IPS-20b (cell line): ENCODE measurements at regions not wholly inside any gene's neighbourhood (a gene's known extent, or its start where the extent isn't known, plus 50 kb on each side); places are given as distances from the start of the nearest gene placed in this dataset.

Experiments used
- H3K27ac ChIP-seq: one replicate; pipeline ENCODE4 v1.5.1; 2013; ENCODE audit warnings: low read length
- H3K27me3 ChIP-seq: 2 replicates; pipeline ENCODE4 v1.6.1; 2013; ENCODE audit warnings: mild to moderate bottlenecking, low read length, inconsistent platforms; ENCODE audit not compliant: insufficient read depth
- H3K36me3 ChIP-seq: 2 replicates; pipeline ENCODE4 v1.6.1; 2013; ENCODE audit warnings: low read depth, mild to moderate bottlenecking, inconsistent platforms, low read length, moderate library complexity; ENCODE audit not compliant: insufficient read depth
- H3K4me1 ChIP-seq: 2 replicates; pipeline ENCODE4 v1.6.1; 2013; ENCODE audit warnings: mild to moderate bottlenecking, control low read depth, inconsistent platforms, low read length, moderate library complexity; ENCODE audit not compliant: insufficient read depth
- H3K4me3 ChIP-seq: 2 replicates; pipeline ENCODE4 v1.5.1; 2013; ENCODE audit warnings: mild to moderate bottlenecking, low read length, inconsistent platforms
- H3K9ac ChIP-seq: 2 replicates; pipeline ENCODE4 v1.6.1; 2013; ENCODE audit warnings: low read depth, mild to moderate bottlenecking, inconsistent platforms, low read length, moderate library complexity
- H3K9me3 ChIP-seq: 2 replicates; pipeline ENCODE4 v1.6.1; 2013; ENCODE audit warnings: mild to moderate bottlenecking, low read depth, low read length, inconsistent platforms; ENCODE audit not compliant: insufficient read depth

DNA sequence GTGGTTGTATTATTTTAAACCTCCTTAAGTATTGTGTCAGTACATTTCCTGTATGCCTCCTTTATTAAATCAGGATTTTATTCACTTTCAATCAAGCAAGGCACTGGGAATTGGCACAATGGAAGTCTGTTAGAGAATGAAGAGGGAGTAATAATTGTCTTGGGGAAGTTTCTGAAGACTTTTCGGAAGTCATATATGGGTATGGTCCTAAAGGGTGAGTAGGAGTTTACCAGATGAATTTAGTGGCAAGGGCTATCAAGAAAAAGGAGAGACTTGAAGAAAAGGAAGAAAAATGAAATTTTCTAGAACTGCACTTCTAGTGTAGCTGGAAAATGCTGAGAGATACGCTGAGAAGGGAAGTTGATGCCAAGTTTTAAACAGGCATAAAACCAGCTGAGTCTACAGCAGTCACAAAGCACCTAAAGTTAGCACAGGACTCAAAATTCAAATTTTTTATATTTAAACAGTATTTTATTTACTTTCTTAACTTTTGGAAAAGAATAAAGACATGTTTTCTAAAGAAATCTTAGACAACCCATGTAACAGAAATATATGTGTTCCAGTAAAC is 184.9 kb downstream of the SMC2 start:
- Histone ChIP-seq H3K9ac (no peak overlapping the region), H3K36me3 (no peaks in the 10 kb centered on the region), H3K27ac (no peak overlapping the region), H3K4me3 (no peak overlapping the region), H3K27me3 (no peaks in the 10 kb centered on the region), H3K4me1 (no peaks in the 10 kb centered on the region), H3K9me3 (no peaks in the 10 kb centered on the region)

DNA sequence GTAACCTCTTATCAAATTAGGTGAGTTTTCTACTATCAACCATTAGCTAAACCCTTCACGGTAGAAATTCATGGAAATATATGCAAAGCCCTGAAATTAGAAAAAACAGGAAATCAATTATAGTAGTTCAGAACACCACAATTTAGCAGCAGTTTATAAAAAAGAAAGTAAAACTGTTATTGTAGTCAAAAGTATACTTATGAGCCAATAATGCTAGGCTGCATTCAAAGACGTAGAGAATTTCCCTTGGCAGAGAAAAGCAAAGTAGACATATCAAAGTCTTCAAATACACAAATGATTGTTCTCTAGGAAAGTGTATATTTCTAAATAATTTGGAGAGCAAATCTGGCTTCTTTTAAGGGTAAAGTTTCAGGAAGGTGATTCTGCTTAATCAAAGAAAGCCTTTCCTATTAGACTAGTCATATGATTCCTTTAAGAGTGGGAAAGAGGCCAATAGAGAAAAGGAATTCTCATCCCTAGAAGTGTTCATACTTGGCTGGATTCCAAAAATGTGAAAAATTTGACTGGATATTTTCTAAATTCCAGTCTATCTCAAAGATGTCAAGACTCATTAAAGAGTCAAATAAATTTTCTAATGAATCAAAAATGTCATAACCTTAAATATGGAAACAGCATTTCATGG is 185.5 kb downstream of the SMC2 start:
- Histone ChIP-seq H3K27ac (no peak overlapping the region), H3K4me1 (no peaks in the 10 kb centered on the region), H3K4me3 (no peak overlapping the region), H3K36me3 (no peaks in the 10 kb centered on the region), H3K27me3 (no peaks in the 10 kb centered on the region), H3K9me3 (no peaks in the 10 kb centered on the region), H3K9ac (no peak overlapping the region)

DNA sequence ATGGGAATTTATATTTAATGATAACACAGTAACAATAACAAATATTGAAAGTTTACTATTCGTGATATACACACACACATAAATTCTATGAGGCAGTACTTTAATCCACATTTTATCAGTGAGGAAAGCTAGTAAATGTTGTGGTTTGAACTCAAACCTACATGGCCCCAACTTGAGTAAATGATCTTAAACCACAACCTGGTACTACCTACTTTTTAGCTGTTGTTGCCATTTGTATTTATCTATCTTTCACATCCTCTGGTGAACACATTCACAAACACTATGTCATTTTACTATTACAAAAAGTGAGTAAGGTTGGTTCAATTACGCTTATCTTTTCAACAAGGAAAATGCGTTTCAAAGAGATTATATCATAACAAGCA is 186.1 kb downstream of the SMC2 start:
- Histone ChIP-seq H3K4me3 (no peak overlapping the region), H3K27ac (no peak overlapping the region), H3K27me3 (no peaks in the 10 kb centered on the region)

DNA sequence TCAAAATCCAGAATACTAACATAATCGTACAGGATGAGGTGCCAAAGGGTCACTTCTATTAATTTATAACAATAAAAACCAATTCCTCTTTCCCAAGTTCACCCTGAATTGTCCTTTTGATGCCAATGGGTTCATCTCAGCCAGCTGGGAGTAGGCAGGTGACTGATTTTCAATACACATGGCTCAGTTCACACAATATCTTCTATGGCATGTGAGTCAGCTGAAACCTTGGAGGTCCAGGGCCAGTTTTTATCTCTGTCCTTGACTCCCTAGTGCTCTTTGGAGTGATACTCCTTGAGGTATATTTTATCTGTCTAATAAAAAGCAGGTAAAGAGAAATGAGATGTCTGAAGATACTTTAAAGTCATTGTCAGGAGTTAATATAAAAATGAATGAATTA is 186.6 kb downstream of the SMC2 start:
- no peaks in the 10 kb centered on the region for H3K27me3 ChIP-seq
- H3K4me1 ChIP-seq, result no peaks in the 10 kb centered on the region
- no peak overlapping the region for H3K9ac ChIP-seq
- H3K9me3 ChIP-seq, result no peaks in the 10 kb centered on the region
- H3K27ac ChIP-seq, result no peak overlapping the region
- no peak overlapping the region for H3K4me3 ChIP-seq
- H3K36me3 ChIP-seq, result no peaks in the 10 kb centered on the region

More for the DNA sequence above, 186.1 kb downstream of the SMC2 start:
- H3K36me3 ChIP-seq, result no peaks in the 10 kb centered on the region
- no peaks in the 10 kb centered on the region for H3K4me1 ChIP-seq
- no peak overlapping the region for H3K9ac ChIP-seq
- no peaks in the 10 kb centered on the region for H3K9me3 ChIP-seq

DNA sequence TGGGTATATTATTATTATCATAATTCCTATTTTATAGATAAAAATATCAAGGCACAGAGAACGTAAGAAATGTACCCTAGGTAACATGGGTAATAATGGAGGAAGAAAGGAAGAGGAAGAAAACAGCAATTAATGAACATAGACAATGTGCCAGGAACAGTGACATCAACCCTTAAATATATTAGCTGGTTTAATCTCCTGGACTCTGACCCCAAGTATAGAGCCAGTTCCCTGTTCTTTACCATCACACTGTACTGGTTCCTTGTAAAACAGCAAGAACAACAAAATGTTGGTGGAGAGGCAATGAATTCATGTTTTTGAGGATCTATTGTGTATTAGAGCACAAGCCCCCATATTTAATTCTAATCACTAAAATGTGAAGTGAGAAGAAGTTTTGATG is 192.1 kb downstream of the SMC2 start:
- H3K27me3 ChIP-seq, result no peaks in the 10 kb centered on the region
- H3K27ac ChIP-seq, result no peak overlapping the region
- H3K9ac ChIP-seq, result no peak overlapping the region
- H3K36me3 ChIP-seq, result no peaks in the 10 kb centered on the region
- no peak overlapping the region for H3K4me3 ChIP-seq
- no peaks in the 10 kb centered on the region for H3K4me1 ChIP-seq
- H3K9me3 ChIP-seq, result no peaks in the 10 kb centered on the region

DNA sequence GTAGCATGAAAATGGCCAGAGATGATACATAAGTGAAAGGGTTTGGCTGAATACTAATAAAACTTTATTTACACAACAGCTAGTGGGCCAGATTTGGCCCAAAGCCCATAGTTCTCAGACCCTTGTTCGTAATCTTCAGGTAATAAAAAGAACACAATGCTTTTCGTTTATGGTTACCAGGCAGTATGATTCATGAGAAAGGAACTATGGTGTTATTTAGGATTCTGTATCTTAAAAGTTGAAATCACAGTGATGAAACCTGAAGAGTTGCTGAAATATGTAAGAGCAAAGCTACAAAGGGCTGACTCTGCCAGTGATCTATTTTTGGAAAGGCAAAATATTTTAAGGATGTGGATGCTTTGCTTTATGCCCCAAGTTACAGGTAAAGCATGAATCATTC is 192.7 kb downstream of the SMC2 start:
- Histone ChIP-seq H3K4me3 (no peak overlapping the region), H3K4me1 (no peaks in the 10 kb centered on the region), H3K9ac (no peak overlapping the region), H3K27me3 (no peaks in the 10 kb centered on the region), H3K9me3 (no peaks in the 10 kb centered on the region), H3K36me3 (no peaks in the 10 kb centered on the region), H3K27ac (no peak overlapping the region)

DNA sequence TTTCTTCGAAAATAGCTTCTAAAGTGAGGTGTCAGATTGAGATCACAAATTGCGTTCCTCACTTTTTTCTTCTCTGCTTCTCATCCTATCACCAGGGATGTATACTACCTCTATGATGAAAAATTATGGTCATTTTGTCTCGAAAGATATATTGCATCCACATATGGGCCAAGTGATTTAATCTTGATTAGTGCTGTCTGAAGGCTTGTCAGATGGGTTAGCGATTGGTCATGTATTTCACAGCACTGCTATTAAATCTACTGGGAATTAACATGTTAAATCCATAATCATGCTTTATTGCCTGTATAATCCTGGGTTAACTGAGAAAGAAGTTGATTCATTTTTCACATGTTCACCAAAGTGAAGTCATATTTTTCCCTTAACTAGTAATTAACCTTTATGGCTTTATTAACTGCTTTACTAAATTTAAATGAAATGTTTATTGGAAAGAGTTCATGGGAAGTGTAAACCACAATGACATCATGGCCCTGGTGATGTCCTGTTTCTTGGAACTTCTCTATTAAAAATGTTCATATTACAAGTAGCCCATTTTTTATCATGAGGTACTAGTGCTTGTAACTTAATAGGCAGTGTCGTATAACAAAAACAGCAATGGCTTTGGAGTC is 193.3 kb downstream of the SMC2 start:
- no peak overlapping the region for H3K9ac ChIP-seq
- no peaks in the 10 kb centered on the region for H3K36me3 ChIP-seq
- H3K27me3 ChIP-seq, result no peaks in the 10 kb centered on the region
- H3K9me3 ChIP-seq, result no peaks in the 10 kb centered on the region
- no peaks in the 10 kb centered on the region for H3K4me1 ChIP-seq
- H3K4me3 ChIP-seq, result no peak overlapping the region
- H3K27ac ChIP-seq, result no peak overlapping the region

DNA sequence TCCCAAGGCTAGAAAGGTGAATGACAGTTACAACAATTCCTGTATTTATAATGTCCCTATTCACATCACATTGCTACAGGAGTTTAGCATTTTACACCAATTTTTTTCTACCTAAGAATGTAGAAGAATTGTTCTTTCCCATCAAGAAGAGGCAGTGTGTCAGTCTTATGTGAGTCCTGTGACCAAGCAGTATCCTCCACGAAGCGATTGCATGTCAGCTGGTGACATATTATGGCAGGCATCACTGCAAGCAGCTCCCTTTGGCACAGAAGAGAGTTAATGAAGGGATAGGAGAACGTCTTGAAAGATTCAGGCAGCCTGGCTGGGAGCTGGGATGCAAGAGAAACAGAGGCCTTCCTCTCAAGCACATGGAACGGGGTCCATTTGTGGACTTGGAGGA is 199.8 kb downstream of the SMC2 start:
- no peak overlapping the region for H3K9ac ChIP-seq
- no peak overlapping the region for H3K4me3 ChIP-seq
- H3K36me3 ChIP-seq, result no peaks in the 10 kb centered on the region
- H3K27me3 ChIP-seq, result no peaks in the 10 kb centered on the region
- no peaks in the 10 kb centered on the region for H3K9me3 ChIP-seq
- no peak overlapping the region for H3K27ac ChIP-seq
- H3K4me1 ChIP-seq, result no peaks in the 10 kb centered on the region

DNA sequence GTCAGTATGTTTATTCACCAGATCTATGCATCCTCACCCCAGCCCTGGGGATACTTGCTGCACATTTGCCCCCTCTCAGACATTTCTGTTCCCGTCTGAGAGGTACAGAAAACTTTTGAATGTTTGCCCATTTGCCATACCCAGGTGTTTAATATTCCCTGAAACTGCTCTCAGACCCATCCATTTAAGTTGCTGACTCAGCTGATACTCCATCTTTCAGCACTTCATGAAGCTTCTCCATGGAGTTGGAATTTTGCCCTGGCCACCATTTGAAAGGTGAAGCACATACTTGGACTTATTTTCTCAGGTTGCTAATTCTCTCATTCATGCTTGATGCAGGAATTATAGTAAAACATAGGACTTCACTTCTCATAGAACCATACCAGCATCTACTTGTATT is 203.9 kb upstream of the OR13F1 start:
- H3K4me3 ChIP-seq, result no peak overlapping the region
- H3K9ac ChIP-seq, result no peak overlapping the region
- H3K27me3 ChIP-seq, result no peaks in the 10 kb centered on the region
- no peaks in the 10 kb centered on the region for H3K4me1 ChIP-seq
- H3K9me3 ChIP-seq, result no peaks in the 10 kb centered on the region; the same call in 1 of the 2 replicates
- no peaks in the 10 kb centered on the region for H3K36me3 ChIP-seq
- no peak overlapping the region for H3K27ac ChIP-seq

DNA sequence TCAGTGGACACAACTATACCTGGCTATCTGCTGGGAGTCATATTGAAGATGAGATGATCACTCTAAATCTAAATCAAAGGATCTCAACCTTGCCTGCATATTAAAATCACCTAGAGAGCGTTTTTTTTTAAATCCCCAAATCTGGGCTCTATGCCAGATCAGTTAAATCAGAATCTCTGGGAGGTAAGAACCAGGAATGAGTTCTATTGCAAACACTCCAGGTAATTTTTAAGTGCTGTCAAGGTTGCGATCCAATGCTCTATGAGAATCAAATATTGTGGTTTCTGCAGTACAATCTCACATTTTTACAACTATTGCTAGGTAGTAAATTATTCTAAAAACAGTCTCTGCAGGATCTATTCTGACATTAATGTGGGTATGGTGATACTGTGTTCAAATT is 202.3 kb upstream of the OR13F1 start:
- H3K27me3 ChIP-seq, result no peaks in the 10 kb centered on the region
- no peak overlapping the region for H3K27ac ChIP-seq
- H3K9ac ChIP-seq, result no peak overlapping the region
- H3K36me3 ChIP-seq, result no peaks in the 10 kb centered on the region
- H3K4me3 ChIP-seq, result no peak overlapping the region
- H3K9me3 ChIP-seq, result no peaks in the 10 kb centered on the region; the same call in 1 of the 2 replicates
- H3K4me1 ChIP-seq, result no peaks in the 10 kb centered on the region

DNA sequence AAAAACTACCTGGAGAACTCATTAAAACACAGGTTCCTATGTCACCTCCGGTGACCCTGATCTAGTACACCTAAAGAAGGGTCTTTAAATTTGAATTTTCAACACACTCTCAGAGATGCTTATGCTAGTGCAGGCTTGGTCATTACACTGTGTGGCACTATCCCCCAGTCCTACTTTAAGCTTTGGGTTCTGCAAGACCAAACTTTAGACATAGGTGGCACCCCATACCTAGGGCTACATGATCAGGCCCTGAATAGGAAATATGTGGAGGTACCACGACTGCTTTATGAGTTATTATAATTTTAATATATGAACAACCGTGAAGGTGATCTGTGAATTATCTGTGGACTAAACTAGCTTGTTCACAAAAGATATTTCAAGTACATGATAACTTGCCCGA is 201.3 kb upstream of the OR13F1 start:
- H3K36me3 ChIP-seq, result no peaks in the 10 kb centered on the region
- H3K4me3 ChIP-seq, result no peak overlapping the region
- no peaks in the 10 kb centered on the region for H3K4me1 ChIP-seq
- no peak overlapping the region for H3K9ac ChIP-seq
- no peak overlapping the region for H3K27ac ChIP-seq
- no peaks in the 10 kb centered on the region for H3K27me3 ChIP-seq
- H3K9me3 ChIP-seq, result no peaks in the 10 kb centered on the region; the same call in 1 of the 2 replicates

DNA sequence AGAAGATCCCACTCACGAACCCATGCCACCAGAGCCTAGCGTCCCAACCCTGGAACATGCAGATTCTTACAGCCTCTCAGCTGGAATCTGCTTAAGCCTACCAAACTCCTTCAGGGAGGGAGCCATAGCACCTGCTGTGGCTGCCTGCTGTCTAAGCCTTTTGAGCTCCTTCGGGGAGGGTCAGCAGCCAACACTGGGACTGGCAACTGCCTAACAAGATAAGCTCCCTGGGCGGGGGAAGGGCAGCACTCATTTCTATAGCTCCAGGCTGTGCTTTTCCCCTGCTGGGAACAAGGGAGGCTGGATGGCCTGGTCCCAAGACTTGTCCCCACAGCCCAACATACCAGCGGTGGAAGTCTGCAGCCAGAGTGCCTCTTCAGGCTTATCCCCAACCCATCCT is 199.1 kb upstream of the OR13F1 start:
- Histone ChIP-seq H3K4me3 (no peak overlapping the region), H3K4me1 (no peaks in the 10 kb centered on the region), H3K36me3 (no peaks in the 10 kb centered on the region), H3K9ac (no peak overlapping the region), H3K27ac (no peak overlapping the region), H3K27me3 (no peaks in the 10 kb centered on the region), H3K9me3 (no peaks in the 10 kb centered on the region; the same call in 1 of the 2 replicates)
